Skeletal muscle cell (primary cell): ENCODE measurements at regions not wholly inside any gene's neighbourhood (a gene's known extent, or its start where the extent isn't known, plus 50 kb on each side); places are given as distances from the start of the nearest gene placed in this dataset.

Experiments used
- DNase-seq: peaks from one replicate; pipeline ENCODE4 v3.0.0-alpha.2; 2010; ENCODE audit warnings: low read depth
- H3K4me3 ChIP-seq: 2 replicates; pipeline ENCODE4 v1.5.1; 2011; ENCODE audit warnings: low read depth, mild to moderate bottlenecking, control low read depth, low read length, moderate library complexity

DNA sequence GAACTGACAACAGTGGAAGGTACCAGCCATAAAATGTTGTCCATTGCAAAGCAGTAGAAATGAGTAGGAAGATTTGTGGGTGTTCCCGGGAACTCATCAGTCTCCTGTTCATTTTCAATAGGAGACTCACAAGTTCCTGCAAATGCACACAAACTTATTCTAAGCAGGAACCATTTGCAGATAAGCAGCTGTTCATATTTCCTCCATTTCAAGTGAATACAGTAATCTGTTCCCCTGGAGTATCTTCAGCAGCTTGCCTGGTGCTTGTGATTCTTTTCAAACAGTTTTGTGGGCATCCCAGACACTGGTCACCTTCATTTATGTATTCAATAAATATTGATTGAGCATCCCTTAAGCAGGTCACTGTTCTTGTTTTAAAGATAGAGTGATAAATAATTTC, 1315.5 kb upstream of the C9orf72 start:
- no peak overlapping the region for H3K4me3 ChIP-seq
- DNase-seq = no peak

GRCh38 chr9:28892538-28892937, 1319.3 kb upstream of the C9orf72 start:
- no peak for DNase-seq
- H3K4me3 ChIP-seq = no peak overlapping the region

DNA sequence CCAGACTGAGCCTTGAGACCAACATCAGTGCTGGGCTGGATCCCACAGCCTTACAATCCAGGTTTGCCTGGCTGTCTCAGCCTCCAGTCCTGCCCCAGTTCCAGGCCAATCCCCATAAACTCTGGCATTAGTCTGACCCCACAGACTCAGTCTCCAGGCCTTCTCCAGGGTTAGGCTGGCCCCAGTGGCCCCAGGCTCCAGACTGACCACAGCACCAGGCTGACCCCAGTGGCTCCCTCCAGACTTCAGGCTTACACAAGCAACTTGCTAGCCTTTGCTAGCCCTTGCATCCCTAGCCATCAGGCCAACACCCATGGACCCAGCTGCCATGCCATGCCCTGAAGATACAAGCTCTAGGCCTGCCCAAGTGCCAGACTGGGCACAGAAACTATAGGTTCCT, 1326.0 kb upstream of the C9orf72 start:
- H3K4me3 ChIP-seq = no peak overlapping the region
- no peak for DNase-seq

DNA sequence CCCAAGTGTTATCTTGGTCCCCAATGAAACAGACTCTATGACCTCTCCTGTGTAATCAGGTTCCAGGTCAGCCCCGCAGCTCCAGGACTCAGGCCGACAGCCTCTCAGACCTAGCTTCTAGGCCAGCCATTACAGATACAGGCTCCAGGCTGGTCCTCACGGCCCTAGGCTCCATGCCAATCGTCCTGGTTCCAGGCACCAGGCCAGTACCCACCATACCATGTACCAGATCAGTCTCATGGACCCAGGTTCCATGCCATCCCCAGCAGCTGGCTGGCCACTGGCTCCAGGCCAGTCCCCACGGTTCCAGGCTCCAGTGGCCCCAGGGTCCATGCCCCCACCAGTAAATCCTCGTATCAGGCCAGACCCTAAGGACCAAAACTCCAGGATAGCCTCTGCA, 1326.6 kb upstream of the C9orf72 start:
- no peak for DNase-seq
- no peak overlapping the region for H3K4me3 ChIP-seq

DNA sequence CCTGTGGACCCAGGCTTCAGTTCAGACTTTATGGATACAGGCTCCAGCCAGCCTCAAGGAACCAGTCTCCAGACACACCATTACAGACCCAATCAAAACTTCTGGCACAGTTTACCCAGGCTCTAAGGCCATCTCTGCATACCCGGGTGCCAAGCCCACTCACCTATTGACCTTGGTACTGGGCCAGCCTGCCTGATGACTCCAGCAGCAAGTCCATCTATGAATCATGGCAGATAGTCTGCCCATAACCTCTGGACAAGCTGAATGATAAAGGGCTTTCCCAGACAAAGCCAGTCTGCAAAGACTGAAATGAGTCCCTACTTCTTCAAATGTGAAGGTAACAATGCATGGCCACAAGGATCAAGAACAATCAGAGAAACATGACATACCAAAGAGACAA, 1327.1 kb upstream of the C9orf72 start:
- no peak for DNase-seq
- H3K4me3 ChIP-seq = no peak overlapping the region

GRCh38 chr9:28909526-28909925, 1336.2 kb upstream of the C9orf72 start:
- no peak overlapping the region for H3K4me3 ChIP-seq
- no peak for DNase-seq

GRCh38 chr9:28912621-28913020, 1339.3 kb upstream of the C9orf72 start:
- DNase-seq = no peak
- H3K4me3 ChIP-seq = no peak overlapping the region

DNA sequence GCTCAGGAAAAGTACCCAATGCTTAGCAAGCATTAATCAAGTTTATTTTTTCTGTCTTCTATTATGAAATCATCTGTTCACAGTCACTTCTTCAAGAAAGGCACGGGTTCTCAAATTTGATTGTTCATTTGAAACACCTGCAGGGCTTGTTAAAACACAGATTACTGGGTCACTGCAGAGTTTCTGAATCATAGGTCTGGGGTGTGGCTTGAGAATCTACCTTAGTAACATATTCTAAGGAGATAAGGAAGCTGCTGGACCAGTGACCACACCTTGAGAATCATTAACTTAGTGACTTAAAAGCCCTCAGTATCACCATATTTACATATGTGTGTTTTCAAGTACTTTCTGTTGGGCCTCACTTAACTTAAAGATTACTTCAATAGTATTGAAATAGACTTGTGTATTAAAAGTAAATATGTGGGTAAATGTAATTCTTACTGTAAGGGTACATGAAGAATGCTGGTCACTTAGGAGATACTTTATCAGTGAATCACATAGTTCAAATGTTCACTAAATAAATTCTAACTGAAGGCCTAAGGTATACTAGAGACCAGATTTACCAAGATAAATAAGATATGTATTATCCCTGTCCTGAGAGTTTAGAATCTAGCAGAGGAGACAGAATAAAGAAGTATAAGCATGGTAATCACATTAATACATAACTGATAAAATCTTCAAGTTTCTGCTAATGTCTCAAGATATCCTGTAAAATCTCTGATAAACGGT, 1342.1 kb upstream of the C9orf72 start:
- no peak for DNase-seq
- no peak overlapping the region for H3K4me3 ChIP-seq

DNA sequence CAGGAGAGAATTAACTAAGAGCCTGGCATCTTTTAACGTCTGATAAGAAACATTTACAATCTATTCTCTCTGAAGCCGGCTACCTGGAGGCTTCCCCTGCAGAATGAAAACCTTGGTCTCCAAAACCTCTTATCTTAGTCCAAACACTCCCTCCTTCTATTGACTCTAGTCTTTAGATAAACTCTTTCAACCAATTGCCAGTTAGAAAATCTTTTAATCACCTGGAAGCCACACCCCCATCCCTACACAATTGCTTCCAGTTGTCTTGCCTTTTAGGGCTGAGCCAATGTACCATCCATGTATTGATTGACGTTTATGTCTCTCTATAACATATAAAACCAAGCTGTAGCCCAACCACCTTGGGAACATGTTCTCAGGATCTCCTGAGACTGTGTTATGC, 1343.1 kb upstream of the C9orf72 start:
- no peak overlapping the region for H3K4me3 ChIP-seq
- no peak for DNase-seq

DNA sequence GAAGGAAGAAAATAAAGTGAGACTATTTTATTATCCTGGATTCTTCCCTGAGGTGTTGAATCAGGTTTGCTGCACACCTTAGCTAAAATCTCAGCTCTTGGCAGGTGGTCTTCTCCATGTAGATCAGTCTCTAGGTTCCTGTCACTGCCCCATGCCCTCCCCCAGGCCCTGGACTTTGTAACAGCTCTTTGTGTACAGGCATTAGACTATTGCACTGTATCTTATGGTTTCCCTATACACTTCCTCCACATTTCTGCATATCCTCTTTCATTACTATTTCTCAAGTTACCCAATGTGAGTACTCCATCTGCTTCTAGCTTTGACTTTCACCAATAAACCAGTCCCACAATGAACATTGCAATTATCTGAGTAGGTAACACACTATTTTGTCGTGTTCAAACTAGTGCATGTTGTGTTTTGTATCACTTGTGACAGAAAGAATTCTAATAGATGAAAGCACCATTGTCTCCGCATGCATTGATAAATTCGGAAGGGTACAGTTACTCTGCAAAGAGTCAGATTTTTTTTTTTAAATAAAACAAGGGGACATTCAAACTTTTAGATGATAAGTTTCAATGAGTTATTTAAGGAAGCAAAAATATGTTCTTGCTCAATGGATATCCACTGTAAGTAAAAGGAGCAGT, 1348.7 kb upstream of the C9orf72 start:
- no peak for DNase-seq
- no peak overlapping the region for H3K4me3 ChIP-seq

GRCh38 chr9:28922891-28923290, 1349.6 kb upstream of the C9orf72 start:
- no peak overlapping the region for H3K4me3 ChIP-seq
- DNase-seq = no peak

DNA sequence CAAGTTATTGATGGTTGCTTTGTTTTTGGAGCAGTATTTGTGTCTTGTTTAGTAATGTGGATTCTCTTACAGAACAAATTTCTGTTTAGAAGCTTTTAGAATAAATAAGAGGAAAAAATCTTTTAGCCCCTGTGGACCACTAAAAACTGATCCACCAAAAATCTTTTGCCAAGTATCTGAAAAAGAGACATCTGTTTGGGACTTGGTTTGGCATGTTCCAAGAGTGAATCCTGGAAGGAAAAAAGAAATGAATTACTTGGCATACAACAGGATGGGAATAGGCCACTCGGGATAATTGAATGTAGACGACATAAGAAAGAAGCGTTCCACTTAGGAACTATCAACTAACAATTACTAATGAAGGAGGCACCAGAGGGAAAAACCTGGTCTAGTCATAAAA, 1350.1 kb upstream of the C9orf72 start:
- no peak for DNase-seq
- H3K4me3 ChIP-seq = no peak overlapping the region

GRCh38 chr9:28925157-28925556, 1351.9 kb upstream of the C9orf72 start:
- DNase-seq = no peak
- no peak overlapping the region for H3K4me3 ChIP-seq

DNA sequence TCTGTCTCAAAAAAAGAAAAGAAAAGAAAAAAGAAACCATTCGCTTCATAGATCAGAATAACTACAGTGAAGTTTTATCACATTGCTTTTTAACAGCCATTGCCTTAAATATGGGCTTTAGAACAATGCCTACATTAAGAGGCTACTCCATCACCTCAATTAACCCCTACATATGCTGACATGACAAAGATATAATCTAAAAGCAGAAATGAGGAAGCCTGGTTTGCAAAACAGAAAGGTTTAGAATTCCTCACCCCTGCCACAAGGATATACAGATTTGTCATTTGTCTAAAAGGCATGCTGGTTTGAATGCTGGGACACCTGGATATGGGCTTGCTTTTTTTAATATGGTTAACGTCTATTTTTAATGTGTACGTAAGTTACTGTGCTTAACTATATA, 1353.0 kb upstream of the C9orf72 start:
- no peak overlapping the region for H3K4me3 ChIP-seq
- DNase-seq = no peak

- H3K4me3 ChIP-seq = no peak overlapping the region
- DNase-seq = no peak
These were observed 1354.4 kb upstream of the C9orf72 start for GRCh38 chr9:28927691-28928090.

DNA sequence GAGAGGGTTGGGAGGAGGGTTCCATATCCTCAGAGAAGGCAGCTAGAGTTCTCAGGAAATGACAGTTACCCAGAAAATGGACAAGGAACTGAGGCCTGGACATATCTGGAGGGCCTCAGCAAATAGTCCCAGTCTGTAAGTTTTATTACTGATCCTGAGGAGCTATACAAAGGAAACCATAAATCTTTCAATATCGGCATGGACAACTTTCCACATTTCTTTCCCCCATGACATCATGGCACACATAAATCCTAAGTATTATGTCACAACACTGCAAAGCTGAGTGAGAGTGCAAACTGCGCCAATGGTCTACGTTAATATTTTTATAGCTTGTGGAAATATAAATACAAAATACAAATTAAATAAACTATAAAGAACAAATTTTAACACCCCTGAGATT, 1356.2 kb upstream of the C9orf72 start:
- H3K4me3 ChIP-seq = no peak overlapping the region
- no peak for DNase-seq

- DNase-seq = no peak
- H3K4me3 ChIP-seq = no peak overlapping the region
These were observed 1357.5 kb upstream of the C9orf72 start for GRCh38 chr9:28930766-28931165.

DNA sequence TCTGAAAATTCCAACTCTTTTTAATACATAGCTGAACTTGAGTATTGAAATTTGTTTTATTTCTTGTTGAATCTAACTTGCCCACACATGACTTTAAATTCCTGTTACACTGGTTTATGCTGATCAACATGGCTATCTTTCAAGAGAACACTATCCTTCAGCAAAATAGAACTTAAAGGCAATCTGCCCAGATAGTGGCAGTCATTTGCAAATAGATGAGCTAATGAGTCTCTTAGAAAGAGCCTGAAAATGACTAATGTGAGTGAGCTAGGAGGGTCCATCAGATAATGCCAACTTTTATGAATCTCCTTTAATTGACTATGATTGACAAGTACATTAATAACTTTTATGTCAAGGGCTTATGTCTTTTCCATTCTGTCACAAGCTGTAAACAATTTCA, 1360.8 kb upstream of the C9orf72 start:
- no peak for DNase-seq
- H3K4me3 ChIP-seq = no peak overlapping the region

- no peak for DNase-seq
- H3K4me3 ChIP-seq = no peak overlapping the region
These were observed 1365.7 kb upstream of the C9orf72 start for GRCh38 chr9:28938981-28939380.

- no peak overlapping the region for H3K4me3 ChIP-seq
- DNase-seq = no peak
These were observed 1368.6 kb upstream of the C9orf72 start for GRCh38 chr9:28941856-28942255.

- H3K4me3 ChIP-seq = no peak overlapping the region
- DNase-seq = no peak
These were observed 1369.7 kb upstream of the C9orf72 start for GRCh38 chr9:28942941-28943340.
